C4-2B (cell line): ENCODE measurements at regions not wholly inside any gene's neighbourhood (a gene's known extent, or its start where the extent isn't known, plus 50 kb on each side); places are given as distances from the start of the nearest gene placed in this dataset.

Experiments
- CTCF ChIP-seq: fragments of 450-650 bp; conservative IDR thresholded peaks from 2 replicates; pipeline ENCODE4 v1.5.1; 2017; ENCODE audit warnings: mild to moderate bottlenecking
- ZFX ChIP-seq: fragments of 450-650 bp; IDR thresholded peaks from 2 replicates; pipeline ENCODE4 v1.6.1; 2017

DNA sequence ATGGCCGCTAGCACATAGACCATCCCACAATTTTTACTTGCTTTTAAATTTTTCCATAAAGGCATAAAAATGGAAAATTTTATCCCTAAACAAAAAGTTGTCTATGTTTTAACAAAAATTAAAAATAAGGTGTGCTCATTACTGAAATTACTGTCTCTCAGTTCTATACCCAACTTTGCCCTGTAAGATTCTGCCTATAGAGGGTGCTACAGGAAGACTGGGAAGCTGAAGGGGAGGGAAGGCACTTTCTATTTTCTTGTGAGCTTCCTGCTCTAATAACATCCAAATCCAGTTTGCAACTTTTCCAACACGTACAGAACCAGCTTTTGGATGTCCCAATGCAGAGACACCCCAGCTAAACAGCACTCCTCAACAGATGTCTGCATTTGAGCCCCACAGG is 666.9 kb downstream of the PLCL1 start:
- TF ChIP-seq CTCF (peak; percentile 43), ZFX (no peak)
